K562 (cell line): ENCODE measurements at regions not wholly inside any gene's neighbourhood (a gene's known extent, or its start where the extent isn't known, plus 50 kb on each side); places are given as distances from the start of the nearest gene placed in this dataset.

Experiments
- ATAC-seq: fragments of 200-7000 bp; cut with Tn5 transposase; 3 replicates; pipeline ENCODE4 v1.9.1; 2020; ENCODE audit warnings: moderate library complexity
- BruUV-seq: library from RNA; stranded (reverse); fragments of 400-500 nt; replicated peaks from 2 replicates; lab custom pipeline; 2021; lab: Mats Ljungman, UMichigan
- CTCF ChIA-PET: fragments of 300-600 bp; formaldehyde crosslinking; extraction: SDS; loops from one replicate; lab custom pipeline; 2021; ENCODE audit warnings: low intra/inter-chr PET ratio; lab: Yijun Ruan, JAX
- POLR2A ChIA-PET: fragments of 300-600, 350-650 bp; sonication (Branson Sonifier 250); formaldehyde crosslinking; extraction: SDS; loops from one replicate; lab custom pipeline; 2021; ENCODE audit warnings: antibody characterized with exemption, inconsistent platforms; lab: Yijun Ruan, JAX
- DNase-seq, 4 experiments: peaks; one replicate each; pipeline versions ENCODE4 v3.0.0 to v3.0.0-alpha.2; 2011 to 2018; ENCODE audit warnings: low spot score in 3 of 4, mixed read lengths in 3 of 4; ENCODE audit errors: extremely low read depth in 1 of 4
- FAIRE-seq: peaks from 2 replicates; lab custom pipeline; 2011; peaks lifted over from hg19 to GRCh38; lab: Jason Lieb, UNC
- H2AFZ ChIP-seq: 2 replicates; pipeline ENCODE4 v1.6.0; 2011; ENCODE audit warnings: low read depth, low read length, control low read depth, inconsistent platforms
- H3K27ac ChIP-seq: fragments of 200-600 bp; 3 replicates; pipeline ENCODE4 v1.8.0; 2011; ENCODE audit warnings: low read depth, mild to moderate bottlenecking, control low read depth, inconsistent platforms, low read length, moderate library complexity, mixed read lengths; ENCODE audit errors: extremely low read depth
- H3K27me3 ChIP-seq, 2 experiments: fragments of 300-600 bp in 1 of 2; 2 replicates in 1 of 2; 3 replicates in 1 of 2; pipeline versions ENCODE4 v1.6.0 to v1.8.0; 2011; ENCODE audit warnings: inconsistent platforms in 2 of 2, low read length in 2 of 2, mild to moderate bottlenecking in 1 of 2, mixed read lengths in 1 of 2, moderate library complexity in 1 of 2; ENCODE audit not compliant: control insufficient read depth in 2 of 2, insufficient read depth in 2 of 2
- H3K36me3 ChIP-seq: fragments of 300-600 bp; 3 replicates; pipeline ENCODE4 v1.8.0; 2011; ENCODE audit warnings: mild to moderate bottlenecking, low read length, inconsistent platforms; ENCODE audit not compliant: control insufficient read depth, insufficient read depth
- H3K4me1 ChIP-seq, 2 experiments: fragments of 200-600 bp in 1 of 2; replicated peaks in 1 of 2; 2 replicates in 1 of 2; 3 replicates in 1 of 2; pipeline versions ENCODE4 v1.5.1 to v1.8.0; 2011; ENCODE audit warnings: inconsistent platforms in 2 of 2, low read length in 2 of 2, mild to moderate bottlenecking in 1 of 2, mixed read lengths in 1 of 2, moderate library complexity in 1 of 2; ENCODE audit not compliant: control insufficient read depth in 2 of 2, insufficient read depth in 2 of 2
- H3K4me2 ChIP-seq: 2 replicates; pipeline ENCODE4 v1.6.1; 2011; ENCODE audit warnings: low read length, control low read depth, inconsistent platforms, mixed read lengths; ENCODE audit not compliant: insufficient read depth
- H3K4me3 ChIP-seq: fragments of 200-600 bp; sonication (generic), shearing (Covaris generic); 2 replicates; pipeline ENCODE4 v1.5.1; 2016; ENCODE audit warnings: control low read depth, inconsistent platforms
- H3K79me2 ChIP-seq: fragments of 200-600 bp; 3 replicates; pipeline ENCODE4 v1.8.0; 2011; ENCODE audit warnings: low read length, inconsistent platforms; ENCODE audit not compliant: control insufficient read depth, insufficient read depth
- H3K9ac ChIP-seq, 2 experiments: 2 replicates each; pipeline versions ENCODE4 v1.6.0 to v1.6.1; 2011; ENCODE audit warnings: low read depth in 2 of 2, low read length in 2 of 2, control low read depth in 1 of 2, inconsistent platforms in 1 of 2, mild to moderate bottlenecking in 1 of 2, mixed read lengths in 1 of 2; ENCODE audit not compliant: insufficient read depth in 1 of 2
- H3K9me1 ChIP-seq: one replicate; pipeline ENCODE4 v1.6.0; 2011; ENCODE audit warnings: inconsistent platforms, mild to moderate bottlenecking, low read length, moderate library complexity; ENCODE audit not compliant: control insufficient read depth, insufficient read depth
- H3K9me3 ChIP-seq: replicated peaks from 2 replicates; pipeline ENCODE4 v1.5.1; 2011; ENCODE audit warnings: low read depth, low read length, inconsistent platforms; ENCODE audit not compliant: control insufficient read depth, insufficient read depth
- H4K20me1 ChIP-seq: replicated peaks from 2 replicates; pipeline ENCODE4 v1.6.1; 2011; ENCODE audit warnings: low read length, inconsistent platforms, mixed read lengths; ENCODE audit not compliant: control insufficient read depth, insufficient read depth
- AFF1 ChIP-seq, 2 experiments: fragments of 450-650 bp; IDR thresholded peaks; 2 replicates each; pipeline ENCODE4 v1.6.1; 2018; ENCODE audit warnings: mild to moderate bottlenecking in 2 of 2, low read depth in 1 of 2; ENCODE audit not compliant: partially characterized antibody in 2 of 2
- MAFK ChIP-seq: IDR thresholded peaks from 2 replicates; pipeline ENCODE4 v1.6.1; 2011; ENCODE audit warnings: low read length, improper control_type of control experiment
- MLX ChIP-seq, 2 experiments: fragments of 450-650 bp in 1 of 2; sonication (generic) in 1 of 2; formaldehyde crosslinking; conservative IDR thresholded peaks; 2 replicates each; pipeline versions ENCODE4 v1.4.0 to v1.8.1; 2020 to 2022; ENCODE audit warnings: mild to moderate bottlenecking in 1 of 2, missing genetic modification reagents in 1 of 2
- POLR2AphosphoS2 ChIP-seq: IDR thresholded peaks from 2 replicates; pipeline ENCODE4 v1.6.1; 2012; ENCODE audit warnings: low read length, improper control_type of control experiment
- ZBTB7A ChIP-seq: IDR thresholded peaks from 2 replicates; pipeline ENCODE4 v1.6.1; 2011; ENCODE audit warnings: low read depth, mild to moderate bottlenecking, low read length, moderate library complexity, borderline replicate concordance; ENCODE audit not compliant: control insufficient read depth
- WGBS: fragments of 100-300 bp; shearing (Covaris generic); methylation state at CpG from one replicate; pipeline ENCODE4 v1.1.6; 2016; ENCODE audit warnings: low coverage, mixed read lengths; ENCODE audit not compliant: insufficient coverage; ENCODE audit errors: missing lambda C conversion rate; 5-methylcytosine and 5-hydroxymethylcytosine counted together
- in situ Hi-C: fragments of 300-500 bp; cut with MboI; formaldehyde crosslinking; loops from 4 replicates; pipeline ENCODE4 v1.15.0; 2018; ENCODE audit warnings: inconsistent platforms, mixed read lengths
- intact Hi-C: fragments of 100-400 bp; cut with micrococcal nuclease; formaldehyde crosslinking; loops from 2 replicates; pipeline ENCODE4 v1.14.2; 2022

GRCh38 chr5:6819521-6819920, 106.3 kb downstream of the TENT4A start:
- 5% methylated on average over 6 of the region's 6 CpGs for WGBS
- TF ChIP-seq POLR2AphosphoS2 (no peak), ZBTB7A (no peak), MAFK (no peak), MLX (CRISPR knock-in tag; conservative IDR thresholded peaks at IDR 0.05) (no peak), AFF1 (IDR thresholded peaks at IDR 0.05; ENCODE audit: low read depth in 1 of 2, partially characterized antibody in 2 of 2) (no peak)
- BruUV-seq: no TSS peak
- no peaks in the 10 kb centered on the region for H3K36me3 ChIP-seq
- peaks cover 0 to 4% of the 10 kb centered on the region in 2 experiments; a peak in 1 of 5 replicates for H3K27me3 ChIP-seq
- H3K4me2 ChIP-seq: no peak overlapping the region
- no peak for FAIRE-seq
- no peak for DNase-seq
- no peak overlapping the region for H2AFZ ChIP-seq
- peaks cover 0 to 4% of the 10 kb centered on the region in 2 experiments; a peak in 1 of 5 replicates for H3K4me1 ChIP-seq
- no peaks in the 10 kb centered on the region for H3K9me1 ChIP-seq
- ChIA-PET POLR2A (no interaction called here), CTCF (no interaction called here)
- H3K4me3 ChIP-seq: no peak overlapping the region
- H3K27ac ChIP-seq: no peak overlapping the region
- in situ Hi-C loops: no loop called here
- H4K20me1 ChIP-seq: no peaks in the 10 kb centered on the region; the same call in 1 of the 2 replicates
- no peak for ATAC-seq
- H3K79me2 ChIP-seq: no peaks in the 10 kb centered on the region
- no peak overlapping the region for H3K9ac ChIP-seq
- no peaks in the 10 kb centered on the region; the same call in 1 of the 2 replicates for H3K9me3 ChIP-seq
- intact Hi-C loops: no loop called here
